ENCODE measurements at regions not wholly inside any gene's neighbourhood (a gene's known extent, or its start where the extent isn't known, plus 50 kb on each side); places are given as distances from the start of the nearest gene placed in this dataset.
A peak's percentile ranks its signal among the peaks of the same experiment; 100 is the strongest.
"Not testable (repeated sequence)": the region's sequence is repeated elsewhere in the genome, so short reads cannot be mapped to it uniquely, and the experiment has no call there.

DNA sequence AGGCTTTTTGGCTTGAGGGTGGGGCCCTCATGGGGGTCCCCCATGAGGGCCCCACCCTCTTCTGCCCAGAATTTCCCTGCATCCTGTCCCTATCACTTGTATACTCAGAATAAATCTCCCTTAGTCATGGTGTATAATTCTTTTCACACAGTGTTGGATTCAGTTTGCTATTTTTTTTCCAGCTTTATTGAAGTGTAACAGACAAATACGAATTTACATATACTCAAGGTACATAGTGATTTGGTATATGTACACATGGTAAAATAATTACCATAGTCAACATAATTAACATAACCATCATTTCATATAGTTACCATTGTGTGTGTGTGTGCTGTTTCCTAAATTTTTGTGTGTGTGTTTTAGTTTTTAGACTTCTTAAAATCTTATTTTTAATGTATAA lies 289.4 kb downstream of the CNTNAP3B start:
- H3K27me3 ChIP-seq, H3K36me3 ChIP-seq, H3K4me1 ChIP-seq, H3K27ac ChIP-seq, H3K9me3 ChIP-seq, H3K4me3 ChIP-seq, DNase-seq: not testable (repeated sequence)

DNA sequence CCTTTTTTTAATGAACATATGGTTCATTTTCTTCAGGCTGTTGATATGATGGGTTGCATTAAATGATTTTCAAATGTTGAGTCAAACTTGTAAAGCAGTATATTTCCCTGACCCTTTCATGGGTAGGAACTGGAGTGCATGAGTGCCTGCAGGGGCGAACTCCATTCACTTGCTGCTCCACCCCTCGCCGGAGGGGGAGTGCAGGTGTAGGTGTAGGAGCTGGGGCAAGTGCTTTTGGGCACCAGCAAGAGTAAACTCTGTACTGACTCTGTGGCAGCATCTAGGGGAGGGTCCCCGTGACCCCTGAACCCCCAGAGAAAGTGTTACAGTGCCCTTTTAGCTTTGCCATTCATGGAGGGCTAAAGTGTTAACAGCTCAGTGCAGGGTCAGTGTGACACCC lies 290.3 kb downstream of the CNTNAP3B start:
- not testable (repeated sequence) for H3K9me3 ChIP-seq, H3K4me1 ChIP-seq, H3K27me3 ChIP-seq, H3K27ac ChIP-seq, DNase-seq, H3K36me3 ChIP-seq, H3K4me3 ChIP-seq

DNA sequence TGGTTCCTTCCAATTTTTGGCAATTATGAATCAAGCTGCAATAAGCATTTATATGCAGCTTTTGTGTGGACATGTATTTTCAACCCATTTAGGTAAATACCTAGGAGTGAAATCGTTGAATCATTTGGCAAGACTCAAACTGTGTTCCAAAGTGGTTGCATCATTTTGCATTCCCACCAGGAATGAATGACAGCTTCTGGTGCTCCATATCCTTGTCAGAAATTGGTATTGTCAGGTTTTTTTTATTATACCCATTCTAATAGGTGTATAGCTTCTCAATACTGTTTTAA lies 290.7 kb downstream of the CNTNAP3B start:
- H3K27me3 ChIP-seq = not testable (repeated sequence)

DNA sequence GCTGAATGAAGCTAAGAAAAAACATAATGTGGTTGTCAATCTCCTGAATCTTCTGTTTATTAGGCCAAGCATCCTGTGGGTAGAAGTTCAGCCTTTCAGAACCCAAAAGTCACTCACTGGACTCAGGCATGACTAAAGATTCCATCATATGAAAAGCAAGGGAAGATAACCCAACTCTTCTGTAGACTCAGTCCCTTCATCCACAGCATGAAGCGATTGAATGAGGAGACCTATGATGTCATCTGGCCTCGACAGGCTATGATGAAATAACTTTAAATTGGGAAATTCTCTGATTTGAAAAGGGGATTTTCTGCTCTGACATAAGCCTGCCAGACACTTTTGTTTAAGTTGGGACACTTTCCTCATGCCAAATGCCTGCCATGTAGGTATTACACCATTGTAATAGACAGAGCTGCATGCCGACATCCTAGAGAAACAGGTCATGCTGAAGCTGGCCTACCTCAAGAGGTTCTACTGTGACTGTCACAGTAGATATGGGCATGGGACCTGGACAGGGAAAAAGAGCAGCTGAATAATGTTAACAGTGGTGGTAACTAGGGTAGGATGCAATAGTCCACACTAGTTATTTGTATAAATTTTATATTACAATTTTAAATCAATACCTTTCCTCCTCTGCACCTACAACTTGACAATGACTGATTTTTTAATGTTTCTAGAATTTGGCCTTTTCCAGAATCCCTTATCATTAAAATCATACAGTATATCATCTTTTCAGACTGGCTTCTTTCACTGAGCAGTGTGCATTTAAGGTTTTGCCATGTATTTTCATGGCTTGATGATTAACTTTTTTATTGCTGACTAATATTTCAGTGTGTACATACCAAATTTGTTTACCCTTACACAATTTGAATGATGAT lies 291.3 kb downstream of the CNTNAP3B start:
- H3K27ac ChIP-seq, DNase-seq, H3K36me3 ChIP-seq, H3K4me3 ChIP-seq, H3K27me3 ChIP-seq, H3K4me1 ChIP-seq, H3K9me3 ChIP-seq: not testable (repeated sequence)

More for the DNA sequence above, 290.7 kb downstream of the CNTNAP3B start:
- not testable (repeated sequence) for H3K36me3 ChIP-seq, H3K4me3 ChIP-seq, H3K27ac ChIP-seq, H3K4me1 ChIP-seq, DNase-seq, H3K9me3 ChIP-seq

DNA sequence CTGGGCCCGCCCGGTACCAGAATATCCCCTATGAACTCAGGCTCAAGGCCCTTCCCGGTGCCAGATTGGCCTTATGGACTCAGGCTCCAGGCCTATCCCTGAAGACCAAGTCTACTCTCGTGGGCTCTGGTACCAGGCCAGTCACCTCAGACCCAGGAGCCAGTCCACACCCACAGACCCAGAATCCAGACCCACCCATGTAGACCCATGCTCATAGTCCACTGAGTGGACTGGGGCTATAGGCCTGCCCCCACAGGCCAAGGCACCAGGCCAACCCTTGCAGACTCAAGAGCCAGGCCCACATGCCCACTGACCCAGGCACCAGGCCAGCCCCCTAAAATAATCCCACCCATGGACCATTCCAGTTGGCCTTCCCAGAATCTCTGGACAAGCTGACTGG lies 296.1 kb downstream of the CNTNAP3B start:
- not testable (repeated sequence) for H3K4me1 ChIP-seq, H3K36me3 ChIP-seq, H3K27ac ChIP-seq, H3K4me3 ChIP-seq, H3K27me3 ChIP-seq, DNase-seq, H3K9me3 ChIP-seq

DNA sequence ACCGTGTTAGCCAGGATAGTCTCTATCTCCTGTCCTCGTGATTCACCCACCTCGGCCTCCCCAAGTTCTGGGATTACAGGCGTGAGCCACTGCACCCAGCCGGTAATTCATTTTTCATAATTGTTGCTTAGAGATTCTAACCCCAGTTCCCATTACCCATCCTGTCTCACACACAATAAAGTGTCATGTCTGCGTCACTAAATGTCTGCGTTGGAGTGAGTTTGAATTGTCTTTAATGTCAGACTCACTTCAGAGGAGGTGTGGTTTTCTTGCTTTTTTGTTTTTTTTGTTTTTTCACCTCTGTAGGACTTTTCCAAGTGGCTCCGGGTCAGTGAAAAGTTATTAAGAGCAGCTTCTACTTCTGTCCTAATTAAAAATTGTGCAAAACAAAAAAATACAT lies 304.5 kb downstream of the CNTNAP3B start:
- not testable (repeated sequence) for H3K27ac ChIP-seq, H3K27me3 ChIP-seq, H3K4me1 ChIP-seq, H3K4me3 ChIP-seq, H3K9me3 ChIP-seq, DNase-seq, H3K36me3 ChIP-seq

DNA sequence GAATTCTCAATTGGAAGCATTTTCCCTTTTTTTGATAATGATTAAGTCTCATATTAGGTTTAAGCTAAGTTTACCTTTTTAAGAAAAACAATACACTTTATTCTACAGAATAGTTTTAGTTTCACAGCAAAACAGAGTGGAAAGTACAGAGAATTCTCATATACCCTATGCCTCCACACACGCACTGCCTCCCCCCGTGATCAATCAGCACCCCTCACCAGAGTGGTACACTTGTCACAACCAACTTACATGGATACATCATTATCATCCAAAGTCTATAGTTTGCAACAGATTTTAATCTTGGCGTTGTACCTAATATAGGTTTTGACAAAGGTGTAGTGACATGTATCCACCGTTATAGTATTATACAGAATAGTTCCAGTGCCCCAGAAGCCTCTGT lies 326.5 kb downstream of the CNTNAP3B start:
- H3K27me3 ChIP-seq, H3K27ac ChIP-seq, H3K36me3 ChIP-seq, H3K9me3 ChIP-seq, H3K4me1 ChIP-seq, DNase-seq, H3K4me3 ChIP-seq: not testable (repeated sequence)

DNA sequence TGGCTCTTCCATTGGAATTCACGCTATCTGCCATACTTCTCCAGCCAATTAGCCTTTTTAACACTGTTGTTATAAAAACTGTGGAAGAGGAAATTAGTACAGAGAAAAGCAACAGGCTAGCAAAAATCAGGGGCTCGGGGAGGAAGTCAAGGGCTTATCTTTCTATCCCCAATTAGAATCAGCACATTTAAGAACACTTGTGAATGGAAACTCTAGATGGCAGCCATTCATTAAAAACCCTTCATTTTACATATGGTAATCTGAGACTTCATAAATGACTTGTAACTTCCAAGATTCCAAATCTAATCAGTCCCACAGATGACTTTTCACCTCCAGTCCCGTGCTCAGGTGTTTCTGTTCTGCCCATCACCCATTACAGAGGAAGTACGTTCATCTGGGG lies 330.5 kb downstream of the CNTNAP3B start:
- not testable (repeated sequence) for H3K4me1 ChIP-seq, H3K27ac ChIP-seq, DNase-seq, H3K4me3 ChIP-seq, H3K9me3 ChIP-seq, H3K27me3 ChIP-seq, H3K36me3 ChIP-seq
- TF ChIP-seq, protein P1, sequence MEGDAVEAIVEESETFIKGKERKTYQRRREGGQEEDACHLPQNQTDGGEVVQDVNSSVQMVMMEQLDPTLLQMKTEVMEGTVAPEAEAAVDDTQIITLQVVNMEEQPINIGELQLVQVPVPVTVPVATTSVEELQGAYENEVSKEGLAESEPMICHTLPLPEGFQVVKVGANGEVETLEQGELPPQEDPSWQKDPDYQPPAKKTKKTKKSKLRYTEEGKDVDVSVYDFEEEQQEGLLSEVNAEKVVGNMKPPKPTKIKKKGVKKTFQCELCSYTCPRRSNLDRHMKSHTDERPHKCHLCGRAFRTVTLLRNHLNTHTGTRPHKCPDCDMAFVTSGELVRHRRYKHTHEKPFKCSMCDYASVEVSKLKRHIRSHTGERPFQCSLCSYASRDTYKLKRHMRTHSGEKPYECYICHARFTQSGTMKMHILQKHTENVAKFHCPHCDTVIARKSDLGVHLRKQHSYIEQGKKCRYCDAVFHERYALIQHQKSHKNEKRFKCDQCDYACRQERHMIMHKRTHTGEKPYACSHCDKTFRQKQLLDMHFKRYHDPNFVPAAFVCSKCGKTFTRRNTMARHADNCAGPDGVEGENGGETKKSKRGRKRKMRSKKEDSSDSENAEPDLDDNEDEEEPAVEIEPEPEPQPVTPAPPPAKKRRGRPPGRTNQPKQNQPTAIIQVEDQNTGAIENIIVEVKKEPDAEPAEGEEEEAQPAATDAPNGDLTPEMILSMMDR (IDR thresholded peaks at IDR 0.05) = peak in 3 of 6 experiments; percentile 8 to 33 (median 12)

DNA sequence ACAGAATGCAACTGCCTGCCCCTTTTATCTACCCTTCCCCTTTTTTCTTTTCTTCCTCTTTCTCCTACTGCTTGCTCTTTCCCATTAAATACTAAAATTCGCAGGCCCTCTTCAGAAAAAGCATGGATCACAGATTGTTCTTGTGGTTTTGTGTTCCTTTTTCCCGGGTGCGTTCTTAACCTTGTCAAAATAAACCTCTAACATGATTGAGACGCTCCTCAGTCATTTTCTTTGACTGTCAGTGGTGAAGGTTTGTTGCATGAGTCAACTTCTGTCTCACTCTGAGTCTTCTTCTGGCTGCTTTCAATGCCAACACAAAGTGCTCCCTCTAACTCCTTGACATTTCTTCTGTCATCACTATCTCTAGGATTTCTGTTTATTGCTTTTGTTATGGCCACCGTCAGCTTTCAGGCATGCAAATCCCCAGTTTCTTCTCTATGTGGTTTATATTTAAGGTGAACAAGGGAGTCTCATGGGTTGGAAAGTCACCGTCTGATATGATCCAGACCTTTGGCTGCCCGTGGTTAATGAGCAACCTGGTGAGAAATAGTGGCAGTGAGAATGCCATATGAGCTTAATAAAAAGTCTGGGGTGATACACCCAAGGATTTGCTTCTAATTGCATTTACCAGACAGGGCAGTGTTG lies 338.4 kb downstream of the CNTNAP3B start:
- DNase-seq = peak in 2 of 3 donors; percentile 64 to 86
- H3K36me3 ChIP-seq = not testable (repeated sequence)

DNA sequence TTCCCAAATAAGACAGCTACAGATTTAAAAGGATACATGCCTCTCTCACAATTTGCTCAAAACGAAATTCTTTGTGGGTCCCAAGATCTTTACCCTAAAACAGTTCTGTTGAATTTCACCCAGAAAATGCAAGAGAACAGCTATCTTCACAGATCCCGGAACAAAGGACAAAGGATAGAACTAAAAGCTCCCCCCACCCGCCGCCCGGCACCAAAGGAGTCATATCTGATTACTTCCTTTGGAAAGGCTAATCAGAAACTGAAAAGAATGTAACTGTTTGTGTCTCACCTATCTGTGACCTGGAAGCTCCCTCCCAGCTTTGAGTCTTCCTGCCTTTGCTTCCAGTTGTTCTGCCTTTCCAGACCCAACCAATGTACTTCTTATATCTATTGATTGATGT lies 339.2 kb downstream of the CNTNAP3B start:
- not testable (repeated sequence) for H3K4me1 ChIP-seq, H3K27ac ChIP-seq, DNase-seq, H3K27me3 ChIP-seq, H3K36me3 ChIP-seq, H3K9me3 ChIP-seq, H3K4me3 ChIP-seq

More for the DNA sequence above, 338.4 kb downstream of the CNTNAP3B start:
- H3K27ac ChIP-seq = peak overlapping the region in 2 of 4 donors; percentile 40 to 70
- H3K4me1 ChIP-seq, H3K4me3 ChIP-seq, H3K27me3 ChIP-seq, H3K9me3 ChIP-seq: not testable (repeated sequence)

DNA sequence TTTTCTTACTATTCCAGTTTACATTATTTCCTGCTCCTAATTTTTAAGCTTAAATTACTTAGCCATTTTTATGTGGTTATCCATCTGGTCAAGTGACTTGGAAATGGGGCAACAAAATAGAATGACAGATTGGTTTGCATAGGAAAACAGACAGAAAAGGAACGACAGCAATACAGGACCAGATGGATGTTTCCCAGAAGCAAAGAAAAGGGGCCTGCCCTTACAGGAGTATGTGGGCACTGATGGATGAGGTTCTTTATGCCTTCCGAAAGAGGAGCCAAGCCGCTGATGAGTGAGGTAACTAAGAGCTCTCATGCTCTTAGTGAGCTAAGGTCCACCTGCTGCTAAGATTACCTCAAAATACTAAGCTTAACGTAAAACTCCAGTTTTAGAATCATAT lies 339.8 kb downstream of the CNTNAP3B start:
- H3K27me3 ChIP-seq, DNase-seq, H3K4me3 ChIP-seq, H3K4me1 ChIP-seq, H3K36me3 ChIP-seq, H3K27ac ChIP-seq, H3K9me3 ChIP-seq: not testable (repeated sequence)

DNA sequence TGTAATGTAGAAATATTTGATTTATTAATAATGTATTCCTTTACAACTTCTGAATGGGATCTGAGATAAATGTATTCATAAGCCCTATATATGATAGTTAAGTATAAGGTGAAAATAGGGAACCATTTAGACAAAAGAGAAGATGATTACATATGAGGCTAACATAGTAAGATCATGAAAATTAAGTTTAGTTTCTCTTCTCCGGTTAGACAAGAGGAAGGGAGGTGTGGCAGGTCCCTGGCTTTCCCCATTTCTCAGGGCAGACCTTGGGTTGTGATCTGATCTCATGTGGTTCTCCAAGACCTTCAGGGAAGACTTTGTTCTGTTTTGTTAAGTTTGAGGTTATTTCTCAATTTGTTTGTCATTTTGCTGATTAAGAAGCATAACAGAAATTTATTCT lies 341.3 kb downstream of the CNTNAP3B start:
- H3K9me3 ChIP-seq, H3K36me3 ChIP-seq, H3K4me1 ChIP-seq, H3K27ac ChIP-seq, H3K27me3 ChIP-seq, H3K4me3 ChIP-seq, DNase-seq: not testable (repeated sequence)

DNA sequence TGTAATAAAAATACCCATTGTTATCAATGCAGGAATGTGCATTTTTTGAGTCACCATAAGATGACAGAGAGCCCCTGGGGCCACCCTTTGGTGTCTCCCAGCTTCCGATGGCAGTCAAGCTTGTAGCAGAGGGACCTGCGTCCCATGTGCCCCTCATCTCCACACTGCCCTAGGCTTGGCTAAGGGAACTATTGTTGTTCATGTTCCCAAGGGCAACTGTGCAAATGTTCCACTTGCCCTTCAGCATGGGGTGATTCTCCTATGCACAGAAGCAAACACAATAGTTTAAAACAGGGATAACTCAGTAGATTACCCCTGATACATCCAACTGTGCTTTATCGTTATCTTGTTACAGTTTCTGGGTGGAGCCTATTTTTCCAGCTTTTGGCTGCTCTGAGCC lies 342.0 kb downstream of the CNTNAP3B start:
- not testable (repeated sequence) for H3K27me3 ChIP-seq, H3K4me3 ChIP-seq, H3K27ac ChIP-seq, H3K4me1 ChIP-seq, DNase-seq, H3K9me3 ChIP-seq, H3K36me3 ChIP-seq

DNA sequence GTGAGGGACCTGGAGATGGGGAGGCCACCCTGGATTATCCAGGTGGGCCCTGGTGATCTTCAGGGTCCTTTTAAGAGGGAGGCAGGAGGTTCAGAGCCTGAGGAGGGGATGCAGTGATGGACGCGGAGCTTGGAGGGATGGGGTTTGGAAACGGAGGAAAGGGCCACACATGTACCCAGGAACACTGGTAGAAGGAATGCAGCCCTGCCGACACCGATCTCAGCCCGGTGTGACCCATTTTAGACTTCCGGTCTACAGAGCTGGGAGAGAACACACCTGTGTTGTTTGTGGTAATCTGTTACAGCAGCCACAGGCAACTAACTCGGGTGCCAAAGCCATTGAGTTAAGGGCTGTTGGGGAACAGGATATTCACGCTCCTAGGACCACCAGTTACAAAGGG lies 345.2 kb downstream of the CNTNAP3B start:
- not testable (repeated sequence) for H3K36me3 ChIP-seq, DNase-seq, H3K9me3 ChIP-seq, H3K4me1 ChIP-seq, H3K27ac ChIP-seq, H3K27me3 ChIP-seq, H3K4me3 ChIP-seq
